ENCODE measurements at regions not wholly inside any gene's neighbourhood (a gene's known extent, or its start where the extent isn't known, plus 50 kb on each side); places are given as distances from the start of the nearest gene placed in this dataset.

- no peak for TF ChIP-seq IKZF1 (IDR thresholded peaks at IDR 0.05)
- TF ChIP-seq, protein P1, sequence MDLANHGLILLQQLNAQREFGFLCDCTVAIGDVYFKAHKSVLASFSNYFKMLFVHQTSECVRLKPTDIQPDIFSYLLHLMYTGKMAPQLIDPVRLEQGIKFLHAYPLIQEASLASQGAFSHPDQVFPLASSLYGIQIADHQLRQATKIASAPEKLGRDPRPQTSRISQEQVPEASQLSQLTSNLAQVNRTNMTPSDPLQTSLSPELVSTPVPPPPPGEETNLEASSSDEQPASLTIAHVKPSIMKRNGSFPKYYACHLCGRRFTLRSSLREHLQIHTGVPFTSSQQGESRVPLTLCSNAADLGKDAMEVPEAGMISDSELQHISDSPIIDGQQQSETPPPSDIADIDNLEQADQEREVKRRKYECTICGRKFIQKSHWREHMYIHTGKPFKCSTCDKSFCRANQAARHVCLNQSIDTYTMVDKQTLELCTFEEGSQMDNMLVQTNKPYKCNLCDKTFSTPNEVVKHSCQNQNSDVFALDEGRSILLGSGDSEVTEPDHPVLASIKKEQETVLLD (CRISPR knock-in tag; IDR thresholded peaks at IDR 0.05; ENCODE audit: low read depth) = no peak
- no peak for TF ChIP-seq ARNTL (CRISPR knock-in tag; IDR thresholded peaks at IDR 0.05)
- no peak overlapping the region for H3K4me2 ChIP-seq (ENCODE audit: low read depth, low read length)
- FAIRE-seq (no peak), DNase-seq (ENCODE audit: low spot score) (no peak), ATAC-seq (no peak)
- POLR2A ChIA-PET = no interaction called here
- no peak overlapping the region for H3K9ac ChIP-seq (ENCODE audit: insufficient read depth, low read depth, low read length)
- intact Hi-C loops (cut with micrococcal nuclease; ENCODE audit: unreplicated experiment) = no loop called here
- H3K27ac ChIP-seq (ENCODE audit: extremely low read length, insufficient read depth, low read length) = no peak overlapping the region
- H3K4me3 ChIP-seq (replicated peaks in 1 of 3; ENCODE audit: insufficient read depth in 1 of 3, low read depth in 2 of 3, low read length in 3 of 3) = no peak overlapping the region
- no peaks in the 10 kb centered on the region for H3K36me3 ChIP-seq (replicated peaks in 1 of 2; ENCODE audit: control insufficient read depth in 1 of 2, insufficient read depth in 2 of 2, low read length in 2 of 2)
- in situ Hi-C loops (cut with HindIII; ENCODE audit: extremely low pct_ligation_motif_present, low pct_unique_long_range_greater_than_20kb) = loop anchor here (25.0 kb wide), 2 partner anchors 531 to 1581 kb away; partner anchors contain the start of gene SETBP1
- no peaks in the 10 kb centered on the region for H3K9me3 ChIP-seq (ENCODE audit: low read length)
- H2AFZ ChIP-seq (ENCODE audit: low read length) = no peak overlapping the region
- no TSS peak for BruUV-seq (replicated peaks)
- WGBS (ENCODE audit: low lambda C conversion rate) = 5% methylated on average over 6 of the region's 6 CpGs
- CTCF ChIA-PET (ENCODE audit: low intra/inter-chr PET ratio, low total read pairs) = no interaction called here
- H3K27me3 ChIP-seq (ENCODE audit: control insufficient read depth in 1 of 2, insufficient read depth in 2 of 2, low read length in 2 of 2) = no peaks in the 10 kb centered on the region; a peak in 1 of 5 replicates
- no peaks in the 10 kb centered on the region for H3K79me2 ChIP-seq (ENCODE audit: insufficient read depth, low read length)
- H3K4me1 ChIP-seq (ENCODE audit: insufficient read depth, low read length) = no peaks in the 10 kb centered on the region
- H4K20me1 ChIP-seq (ENCODE audit: insufficient read depth, low read length) = no peaks in the 10 kb centered on the region
Observed at GRCh38 chr18:45218436-45218835, 396.8 kb upstream of the SLC14A2 start.

GRCh38 chr18:45221363-45221762 is 393.9 kb upstream of the SLC14A2 start:
- Histone ChIP-seq H3K27ac (ENCODE audit: extremely low read length, insufficient read depth, low read length) (no peak overlapping the region), H3K4me3 (replicated peaks in 1 of 3; ENCODE audit: insufficient read depth in 1 of 3, low read depth in 2 of 3, low read length in 3 of 3) (no peak overlapping the region), H3K9me3 (ENCODE audit: low read length) (no peaks in the 10 kb centered on the region), H3K36me3 (replicated peaks in 1 of 2; ENCODE audit: control insufficient read depth in 1 of 2, insufficient read depth in 2 of 2, low read length in 2 of 2) (no peaks in the 10 kb centered on the region), H3K4me2 (ENCODE audit: low read depth, low read length) (no peak overlapping the region), H3K9ac (ENCODE audit: insufficient read depth, low read depth, low read length) (no peak overlapping the region), H3K79me2 (ENCODE audit: insufficient read depth, low read length) (no peaks in the 10 kb centered on the region), H2AFZ (ENCODE audit: low read length) (no peak overlapping the region), H3K4me1 (ENCODE audit: insufficient read depth, low read length) (no peaks in the 10 kb centered on the region), H4K20me1 (ENCODE audit: insufficient read depth, low read length) (no peaks in the 10 kb centered on the region), H3K27me3 (ENCODE audit: control insufficient read depth in 1 of 2, insufficient read depth in 2 of 2, low read length in 2 of 2) (no peaks in the 10 kb centered on the region; a peak in 1 of 5 replicates)
- ChIA-PET CTCF (ENCODE audit: low intra/inter-chr PET ratio, low total read pairs) (no interaction called here), POLR2A (no interaction called here)
- 4% methylated on average over 4 of the region's 5 CpGs for WGBS (ENCODE audit: low lambda C conversion rate)
- ATAC-seq (no peak), FAIRE-seq (no peak), DNase-seq (ENCODE audit: low spot score) (no peak)
- in situ Hi-C loops (cut with HindIII; ENCODE audit: extremely low pct_ligation_motif_present, low pct_unique_long_range_greater_than_20kb) (loop anchor here (25.0 kb wide), 2 partner anchors 534 to 1584 kb away; partner anchors contain the start of gene SETBP1), intact Hi-C loops (cut with micrococcal nuclease; ENCODE audit: unreplicated experiment) (no loop called here)
- TF ChIP-seq PHF5A (CRISPR knock-in tag; IDR thresholded peaks at IDR 0.05; ENCODE audit: low read depth, unreplicated experiment) (no peak), MAFK (conservative IDR thresholded peaks at IDR 0.05 in 1 of 2, IDR thresholded peaks at IDR 0.05 in 1 of 2; ENCODE audit: low read length in 2 of 2) (peak; percentile 80 to 87), ZMYM3 (CRISPR knock-in tag; IDR thresholded peaks at IDR 0.05) (no peak), MAFF (IDR thresholded peaks at IDR 0.05; ENCODE audit: low read depth, low read length) (peak; percentile 80), KAT7 (CRISPR knock-in tag; IDR thresholded peaks at IDR 0.05; ENCODE audit: borderline replicate concordance) (no peak), SNAI1 (CRISPR knock-in tag; IDR thresholded peaks at IDR 0.05; ENCODE audit: borderline replicate concordance) (no peak)
- TF ChIP-seq, protein P2, sequence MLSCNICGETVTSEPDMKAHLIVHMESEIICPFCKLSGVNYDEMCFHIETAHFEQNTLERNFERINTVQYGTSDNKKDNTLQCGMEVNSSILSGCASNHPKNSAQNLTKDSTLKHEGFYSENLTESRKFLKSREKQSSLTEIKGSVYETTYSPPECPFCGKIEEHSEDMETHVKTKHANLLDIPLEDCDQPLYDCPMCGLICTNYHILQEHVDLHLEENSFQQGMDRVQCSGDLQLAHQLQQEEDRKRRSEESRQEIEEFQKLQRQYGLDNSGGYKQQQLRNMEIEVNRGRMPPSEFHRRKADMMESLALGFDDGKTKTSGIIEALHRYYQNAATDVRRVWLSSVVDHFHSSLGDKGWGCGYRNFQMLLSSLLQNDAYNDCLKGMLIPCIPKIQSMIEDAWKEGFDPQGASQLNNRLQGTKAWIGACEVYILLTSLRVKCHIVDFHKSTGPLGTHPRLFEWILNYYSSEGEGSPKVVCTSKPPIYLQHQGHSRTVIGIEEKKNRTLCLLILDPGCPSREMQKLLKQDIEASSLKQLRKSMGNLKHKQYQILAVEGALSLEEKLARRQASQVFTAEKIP (CRISPR knock-in tag; IDR thresholded peaks at IDR 0.05; ENCODE audit: borderline replicate concordance) = no peak
- no TSS peak for BruUV-seq (replicated peaks)
